HEK293T (cell line): ENCODE measurements at regions not wholly inside any gene's neighbourhood (a gene's known extent, or its start where the extent isn't known, plus 50 kb on each side); places are given as distances from the start of the nearest gene placed in this dataset.

ENCODE experiments used
- BHLHE40 ChIP-seq: fragments of 450-650 bp; IDR thresholded peaks from 2 replicates; pipeline ENCODE4 v1.6.1; 2016; ENCODE audit warnings: mild to moderate bottlenecking, moderate library complexity, borderline replicate concordance
- CTBP1 ChIP-seq: fragments of 450-650 bp; IDR thresholded peaks from 2 replicates; pipeline ENCODE4 v1.6.1; 2016; ENCODE audit warnings: borderline replicate concordance
- ELF4 ChIP-seq: fragments of 450-650 bp; IDR thresholded peaks from 2 replicates; pipeline ENCODE4 v1.6.1; 2017; ENCODE audit warnings: antibody characterized with exemption
- FOXA1 ChIP-seq: fragments of 450-650 bp; IDR thresholded peaks from 2 replicates; pipeline ENCODE4 v1.6.1; 2016; ENCODE audit warnings: mild to moderate bottlenecking
- FOXK2 ChIP-seq: fragments of 450-650 bp; IDR thresholded peaks from 2 replicates; pipeline ENCODE4 v1.6.1; 2016; ENCODE audit warnings: mild to moderate bottlenecking
- FOXM1 ChIP-seq: fragments of 450-650 bp; IDR thresholded peaks from 2 replicates; pipeline ENCODE4 v1.6.1; 2017; ENCODE audit warnings: mild to moderate bottlenecking, borderline replicate concordance
- HDGF ChIP-seq: fragments of 450-650 bp; IDR thresholded peaks from 2 replicates; pipeline ENCODE4 v1.6.1; 2017; ENCODE audit warnings: antibody characterized with exemption, borderline replicate concordance
- LEF1 ChIP-seq: fragments of 450-650 bp; IDR thresholded peaks from 2 replicates; pipeline ENCODE4 v1.6.1; 2017; ENCODE audit warnings: mild to moderate bottlenecking, borderline replicate concordance
- NFRKB ChIP-seq: fragments of 450-650 bp; IDR thresholded peaks from 2 replicates; pipeline ENCODE4 v1.6.1; 2016; ENCODE audit warnings: mild to moderate bottlenecking, moderate library complexity
- PKNOX1 ChIP-seq: fragments of 450-650 bp; IDR thresholded peaks from 2 replicates; pipeline ENCODE4 v1.6.1; 2016
- SP1 ChIP-seq: fragments of 450-650 bp; IDR thresholded peaks from 2 replicates; pipeline ENCODE4 v1.6.1; 2017
- SUZ12 ChIP-seq: fragments of 450-650 bp; IDR thresholded peaks from 2 replicates; pipeline ENCODE4 v1.6.1; 2016; ENCODE audit warnings: mild to moderate bottlenecking
- ZNF384 ChIP-seq: fragments of 450-650 bp; IDR thresholded peaks from 2 replicates; pipeline ENCODE4 v1.6.1; 2016

- TF ChIP-seq LEF1 (no peak), FOXK2 (no peak), BHLHE40 (no peak), SP1 (no peak), HDGF (no peak), ZNF384 (no peak), FOXM1 (no peak), ELF4 (no peak), FOXA1 (no peak), SUZ12 (no peak), NFRKB (no peak), PKNOX1 (no peak), CTBP1 (no peak)
Measured at GRCh38 chr5:30103452-30104202, 1089.9 kb upstream of the CDH6 start.
